Caco-2 (cell line): ENCODE measurements at regions not wholly inside any gene's neighbourhood (a gene's known extent, or its start where the extent isn't known, plus 50 kb on each side); places are given as distances from the start of the nearest gene placed in this dataset.

ENCODE experiments used
- BruUV-seq: library from RNA; stranded (reverse); fragments of 400-500 nt; replicated peaks from 2 replicates; lab custom pipeline; 2021; lab: Mats Ljungman, UMichigan
- CTCF ChIA-PET: fragments of 300-600 bp; sonication (Branson Sonifier 250); formaldehyde crosslinking; loops from one replicate; lab custom pipeline; 2022; ENCODE audit warnings: antibody characterized with exemption; lab: Charles Lee
- POLR2A ChIA-PET: fragments of 300-600 bp; sonication (Branson Sonifier 250); formaldehyde crosslinking; loops from one replicate; lab custom pipeline; 2022; ENCODE audit warnings: antibody characterized with exemption; lab: Charles Lee
- DNase-seq, 2 experiments: peaks; one replicate each; pipeline versions ENCODE4 v3.0.0 to v3.0.0-alpha.2; 2020 to 2022
- H3K27me3 ChIP-seq: replicated peaks from 2 replicates; pipeline ENCODE4 v1.6.0; 2011; ENCODE audit warnings: low read length; ENCODE audit not compliant: control insufficient read depth, insufficient read depth
- H3K36me3 ChIP-seq: 2 replicates; pipeline ENCODE4 v1.5.1; 2011; ENCODE audit warnings: low read length; ENCODE audit not compliant: control insufficient read depth, insufficient read depth
- H3K4me1 ChIP-seq: fragments of 250-450 bp; sonication (Bioruptor Pico); 2 replicates; pipeline ENCODE4 v1.5.1; 2020; ENCODE audit warnings: mild to moderate bottlenecking
- H3K4me3 ChIP-seq: 2 replicates; pipeline ENCODE4 v1.5.1; 2011; ENCODE audit warnings: low read depth, mild to moderate bottlenecking, control low read depth, low read length
- H3K9me3 ChIP-seq: fragments of 250-450 bp; sonication (Bioruptor Pico); 2 replicates; pipeline ENCODE4 v1.5.1; 2020; ENCODE audit warnings: mild to moderate bottlenecking, moderate library complexity
- H3K27ac Mint-ChIP-seq: one replicate; pipeline ENCODE4 v1.8.0; 2022; ENCODE audit warnings: mixed read lengths; ENCODE audit not compliant: unreplicated experiment
- H3K27me3 Mint-ChIP-seq: one replicate; pipeline ENCODE4 v1.8.0; 2022; ENCODE audit warnings: mixed read lengths; ENCODE audit not compliant: insufficient read depth, unreplicated experiment
- H3K36me3 Mint-ChIP-seq: one replicate; pipeline ENCODE4 v1.8.0; 2022; ENCODE audit warnings: mild to moderate bottlenecking, mixed read lengths; ENCODE audit not compliant: insufficient read depth, unreplicated experiment
- H3K4me1 Mint-ChIP-seq: one replicate; pipeline ENCODE4 v1.8.0; 2022; ENCODE audit warnings: low read depth, mixed read lengths; ENCODE audit not compliant: unreplicated experiment
- H3K4me3 Mint-ChIP-seq: one replicate; pipeline ENCODE4 v1.8.0; 2022; ENCODE audit warnings: mild to moderate bottlenecking, moderate library complexity, mixed read lengths; ENCODE audit not compliant: unreplicated experiment
- H3K9me3 Mint-ChIP-seq: one replicate; pipeline ENCODE4 v1.8.0; 2022; ENCODE audit warnings: mixed read lengths; ENCODE audit not compliant: unreplicated experiment
- intact Hi-C: fragments of 100-400 bp; cut with micrococcal nuclease; formaldehyde crosslinking; loops from one replicate; pipeline ENCODE4 v1.10.0; 2022; ENCODE audit not compliant: unreplicated experiment
- TF ChIP-seq, protein P1 (sequence below), 2 experiments: fragments of 200-600 bp in 1 of 2; IDR thresholded peaks; 1 replicate in 1 of 2; 2 replicates in 1 of 2; pipeline versions ENCODE4 v1.5.1 to v1.8.0; 2011 to 2022; ENCODE audit warnings: antibody characterized with exemption in 1 of 2, control low read depth in 1 of 2, inconsistent platforms in 1 of 2, low read depth in 1 of 2, low read length in 1 of 2, mild to moderate bottlenecking in 1 of 2, moderate library complexity in 1 of 2; ENCODE audit not compliant: insufficient read depth in 1 of 2, severe bottlenecking in 1 of 2, unreplicated experiment in 1 of 2

DNA sequence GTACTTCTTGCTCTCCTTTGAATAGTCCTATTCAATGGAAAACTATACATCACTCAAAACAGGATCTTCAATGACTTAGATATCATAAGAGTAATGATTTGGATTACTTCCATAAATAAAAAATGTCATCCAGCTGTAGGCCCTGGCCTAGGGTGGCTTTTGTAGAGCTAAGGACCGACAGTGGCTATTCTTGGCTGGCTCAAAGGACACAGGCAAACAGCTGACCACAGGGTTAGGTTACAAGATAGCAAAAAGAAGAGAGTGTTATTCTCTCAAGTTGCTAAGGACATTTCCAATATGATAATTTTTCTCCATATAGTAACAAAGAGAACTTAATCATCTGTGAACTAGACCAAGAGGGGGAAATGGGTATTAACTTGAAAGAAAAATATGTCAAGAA is 495.1 kb downstream of the PLPP3 start:
- TF ChIP-seq, protein P1, sequence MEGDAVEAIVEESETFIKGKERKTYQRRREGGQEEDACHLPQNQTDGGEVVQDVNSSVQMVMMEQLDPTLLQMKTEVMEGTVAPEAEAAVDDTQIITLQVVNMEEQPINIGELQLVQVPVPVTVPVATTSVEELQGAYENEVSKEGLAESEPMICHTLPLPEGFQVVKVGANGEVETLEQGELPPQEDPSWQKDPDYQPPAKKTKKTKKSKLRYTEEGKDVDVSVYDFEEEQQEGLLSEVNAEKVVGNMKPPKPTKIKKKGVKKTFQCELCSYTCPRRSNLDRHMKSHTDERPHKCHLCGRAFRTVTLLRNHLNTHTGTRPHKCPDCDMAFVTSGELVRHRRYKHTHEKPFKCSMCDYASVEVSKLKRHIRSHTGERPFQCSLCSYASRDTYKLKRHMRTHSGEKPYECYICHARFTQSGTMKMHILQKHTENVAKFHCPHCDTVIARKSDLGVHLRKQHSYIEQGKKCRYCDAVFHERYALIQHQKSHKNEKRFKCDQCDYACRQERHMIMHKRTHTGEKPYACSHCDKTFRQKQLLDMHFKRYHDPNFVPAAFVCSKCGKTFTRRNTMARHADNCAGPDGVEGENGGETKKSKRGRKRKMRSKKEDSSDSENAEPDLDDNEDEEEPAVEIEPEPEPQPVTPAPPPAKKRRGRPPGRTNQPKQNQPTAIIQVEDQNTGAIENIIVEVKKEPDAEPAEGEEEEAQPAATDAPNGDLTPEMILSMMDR (IDR thresholded peaks at IDR 0.05; ENCODE audit: insufficient read depth in 1 of 2, low read depth in 1 of 2, low read length in 1 of 2, severe bottlenecking in 1 of 2, unreplicated experiment in 1 of 2) = no peak
- Mint-ChIP-seq H3K27ac (no peak overlapping the region), H3K4me3 (no peak overlapping the region), H3K4me1 (no peaks in the 10 kb centered on the region), H3K27me3 (no peaks in the 10 kb centered on the region), H3K9me3 (no peaks in the 10 kb centered on the region), H3K36me3 (no peaks in the 10 kb centered on the region)
- Histone ChIP-seq H3K36me3 (no peaks in the 10 kb centered on the region), H3K4me1 (no peaks in the 10 kb centered on the region), H3K27me3 (no peaks in the 10 kb centered on the region), H3K4me3 (no peak overlapping the region), H3K9me3 (no peaks in the 10 kb centered on the region)
- BruUV-seq = no TSS peak
- POLR2A ChIA-PET = no interaction called here
- DNase-seq = no peak
- CTCF ChIA-PET = no interaction called here
- intact Hi-C loops = no loop called here

DNA sequence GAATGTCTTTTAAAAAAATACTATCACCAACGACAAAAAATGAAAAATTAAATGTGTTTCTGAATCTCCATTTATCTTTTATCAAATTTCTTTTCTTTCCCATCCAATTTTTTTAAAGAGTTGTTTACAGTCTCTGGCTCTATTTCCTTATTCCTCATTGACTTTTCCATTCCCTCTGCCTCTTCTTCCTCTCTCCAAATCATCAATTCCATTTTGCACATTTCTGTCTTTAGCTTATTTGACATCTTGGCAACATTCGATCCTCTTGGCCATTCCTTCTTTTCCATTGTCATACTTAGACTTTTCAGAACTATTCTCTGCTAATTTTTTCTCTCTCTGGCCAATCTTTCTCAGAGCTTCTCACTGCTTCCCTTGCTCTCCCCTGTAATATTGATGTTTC is 497.6 kb downstream of the PLPP3 start:
- TF ChIP-seq, protein P1 (IDR thresholded peaks at IDR 0.05; ENCODE audit: insufficient read depth in 1 of 2, low read depth in 1 of 2, low read length in 1 of 2, severe bottlenecking in 1 of 2, unreplicated experiment in 1 of 2) = no peak
- intact Hi-C loops = no loop called here
- Mint-ChIP-seq H3K4me1 (no peaks in the 10 kb centered on the region), H3K27me3 (no peaks in the 10 kb centered on the region), H3K27ac (no peak overlapping the region), H3K4me3 (no peak overlapping the region), H3K9me3 (no peaks in the 10 kb centered on the region), H3K36me3 (no peaks in the 10 kb centered on the region)
- Histone ChIP-seq H3K4me3 (no peak overlapping the region), H3K4me1 (no peaks in the 10 kb centered on the region), H3K36me3 (no peaks in the 10 kb centered on the region), H3K27me3 (no peaks in the 10 kb centered on the region), H3K9me3 (no peaks in the 10 kb centered on the region)
- no peak for DNase-seq
- ChIA-PET CTCF (no interaction called here), POLR2A (no interaction called here)
- BruUV-seq = no TSS peak

DNA sequence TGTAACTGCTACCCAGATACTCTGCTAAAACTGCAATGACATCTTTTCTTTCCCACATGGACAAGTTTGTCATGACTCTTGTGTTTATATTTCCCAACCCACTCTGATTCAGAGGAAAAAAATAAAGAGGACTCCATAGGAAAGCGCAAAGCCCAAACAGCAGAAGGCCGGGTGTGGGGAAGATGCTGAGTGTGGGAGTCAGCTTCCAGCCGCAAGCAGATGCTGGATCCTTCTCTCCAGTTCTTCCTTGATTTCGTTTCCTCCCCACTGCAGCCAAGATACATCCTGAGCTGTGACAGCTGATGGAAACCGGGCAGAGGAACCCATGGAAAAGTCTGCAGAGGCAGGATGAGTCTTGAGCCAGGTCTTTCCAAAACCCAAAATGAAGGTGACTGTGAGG is 498.2 kb downstream of the PLPP3 start:
- Histone ChIP-seq H3K4me1 (no peaks in the 10 kb centered on the region), H3K9me3 (no peaks in the 10 kb centered on the region), H3K4me3 (no peak overlapping the region), H3K36me3 (no peaks in the 10 kb centered on the region), H3K27me3 (no peaks in the 10 kb centered on the region)
- Mint-ChIP-seq H3K36me3 (no peaks in the 10 kb centered on the region), H3K4me1 (no peaks in the 10 kb centered on the region), H3K27me3 (no peaks in the 10 kb centered on the region), H3K9me3 (no peaks in the 10 kb centered on the region), H3K4me3 (no peak overlapping the region), H3K27ac (no peak overlapping the region)
- TF ChIP-seq, protein P1 (IDR thresholded peaks at IDR 0.05; ENCODE audit: insufficient read depth in 1 of 2, low read depth in 1 of 2, low read length in 1 of 2, severe bottlenecking in 1 of 2, unreplicated experiment in 1 of 2) = no peak
- intact Hi-C loops = no loop called here
- CTCF ChIA-PET = no interaction called here
- no peak for DNase-seq
- POLR2A ChIA-PET = no interaction called here
- no TSS peak for BruUV-seq
